LHCN-M2 (cell line): ENCODE measurements at regions not wholly inside any gene's neighbourhood (a gene's known extent, or its start where the extent isn't known, plus 50 kb on each side); places are given as distances from the start of the nearest gene placed in this dataset.

ENCODE experiments used
- DNase-seq: peaks from one replicate; pipeline ENCODE4 v3.0.0-alpha.2; 2012; ENCODE audit warnings: low read depth

DNA sequence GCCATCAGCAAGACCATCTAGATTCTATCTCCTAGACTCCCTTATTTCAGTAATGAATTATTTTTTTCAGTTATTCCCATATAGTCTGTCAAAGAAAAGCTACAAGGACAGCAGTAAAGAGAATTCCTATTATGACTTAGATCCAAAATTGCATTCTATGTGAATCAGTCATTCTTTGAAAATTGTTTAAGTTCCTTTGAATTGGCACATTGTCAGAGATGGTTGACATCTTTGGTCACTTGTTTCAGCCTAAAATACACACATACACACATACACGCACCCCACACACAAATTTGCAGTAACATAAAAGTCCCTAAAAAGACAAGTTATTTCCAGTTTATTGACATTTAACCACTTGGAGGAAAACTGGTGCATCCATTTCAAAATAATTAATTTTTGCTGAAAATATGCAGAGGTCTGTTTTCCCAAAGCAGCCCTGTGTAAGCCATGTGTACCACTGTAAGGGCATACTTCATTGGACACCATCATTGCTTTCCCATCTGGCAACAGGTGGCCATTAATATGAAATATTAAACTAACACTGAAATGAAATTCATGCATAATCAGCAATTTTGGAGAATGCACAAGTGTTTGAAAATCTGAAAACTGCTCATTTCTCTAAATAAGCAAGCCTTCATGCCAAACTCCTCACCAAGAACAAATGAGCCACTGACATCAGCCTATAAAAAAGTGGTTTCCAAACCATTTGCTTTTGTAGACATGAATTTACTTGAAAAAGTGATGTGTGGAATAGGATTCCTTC lies 121.7 kb upstream of the COL1A2 start:
- DNase-seq: no peak

DNA sequence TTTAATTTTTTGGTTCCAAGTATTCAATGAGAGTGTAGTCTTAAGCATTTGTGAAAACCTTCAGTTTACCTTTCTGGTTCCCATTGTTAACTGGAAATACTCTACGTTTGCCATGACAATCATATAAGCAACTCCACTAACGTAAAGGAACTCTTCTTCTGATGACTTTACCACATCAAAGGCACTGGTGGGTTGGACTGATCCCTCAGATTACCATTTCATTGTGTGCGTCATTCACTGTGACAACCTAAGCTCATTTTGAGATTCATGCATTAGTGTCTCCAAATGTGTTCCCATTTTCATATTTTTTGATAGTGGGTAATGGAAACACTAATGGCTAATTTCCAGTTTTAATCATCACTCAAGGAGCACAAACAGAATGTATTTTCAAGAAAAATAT lies 119.9 kb upstream of the COL1A2 start:
- DNase-seq: no peak

GRCh38 chr7:94276027-94276426 lies 118.7 kb upstream of the COL1A2 start:
- DNase-seq: no peak

- peak; percentile 67 for DNase-seq
Measured at GRCh38 chr7:94276795-94277194, 117.9 kb upstream of the COL1A2 start.

GRCh38 chr7:94277236-94277635 lies 117.5 kb upstream of the COL1A2 start:
- no peak for DNase-seq

DNA sequence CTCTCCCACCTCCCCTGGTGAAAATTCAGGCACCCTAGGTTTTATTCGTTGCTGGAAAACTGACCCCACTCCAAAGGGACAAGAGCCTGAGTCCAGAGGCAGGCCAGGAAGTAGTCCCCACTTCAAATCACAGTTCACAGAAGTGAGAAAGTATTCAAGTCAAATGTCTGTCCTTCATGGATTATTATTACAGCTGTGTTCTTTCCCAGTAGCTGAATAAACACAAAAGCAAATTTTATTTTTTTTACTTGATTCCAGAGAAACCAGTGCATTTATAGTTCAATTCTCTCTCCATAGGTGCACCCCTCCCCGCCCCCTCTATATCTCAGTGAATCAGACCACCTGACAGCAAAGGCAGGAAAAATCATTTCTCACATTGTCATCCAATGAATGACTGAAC lies 113.8 kb upstream of the COL1A2 start:
- DNase-seq: peak; percentile 64

DNA sequence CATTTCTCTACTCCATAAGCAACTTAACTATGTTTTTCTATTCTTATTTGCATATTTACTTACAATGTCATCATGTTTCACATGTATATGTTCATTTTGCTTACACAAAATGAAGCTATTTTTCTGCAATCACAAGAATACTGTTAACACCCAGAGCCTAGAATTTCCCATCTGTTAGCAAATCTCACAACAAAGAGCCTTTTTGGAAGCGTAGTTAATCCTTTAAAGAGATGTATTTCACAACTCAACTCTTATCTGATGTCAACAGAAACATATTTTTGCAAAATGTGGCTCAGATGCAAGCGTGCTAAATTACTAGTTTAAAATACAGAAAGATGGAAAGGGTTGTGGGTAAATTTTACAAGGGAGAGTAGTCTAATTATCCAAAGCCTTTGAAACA lies 110.6 kb upstream of the COL1A2 start:
- no peak for DNase-seq

DNA sequence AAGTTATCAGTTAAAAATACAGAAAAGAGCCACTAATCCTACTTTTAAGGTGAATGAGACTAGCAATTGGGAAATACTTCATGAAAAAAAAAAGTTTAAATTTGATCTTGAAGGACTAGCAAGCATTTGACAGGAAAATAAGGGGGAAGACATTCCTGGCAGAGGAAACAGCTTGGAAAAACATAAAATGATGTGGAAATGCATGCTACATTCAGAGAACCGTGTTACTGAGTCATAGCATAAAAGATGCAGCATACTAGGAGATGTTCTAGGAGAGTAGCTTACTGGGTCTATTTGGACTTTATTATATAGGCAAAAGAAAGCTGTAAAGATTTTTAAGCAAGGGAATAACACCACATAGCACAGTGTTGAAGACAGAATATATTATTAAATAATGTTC lies 108.6 kb upstream of the COL1A2 start:
- DNase-seq: peak; percentile 36

- DNase-seq: peak; percentile 57
Measured at GRCh38 chr7:94288096-94288495, 106.6 kb upstream of the COL1A2 start.

DNA sequence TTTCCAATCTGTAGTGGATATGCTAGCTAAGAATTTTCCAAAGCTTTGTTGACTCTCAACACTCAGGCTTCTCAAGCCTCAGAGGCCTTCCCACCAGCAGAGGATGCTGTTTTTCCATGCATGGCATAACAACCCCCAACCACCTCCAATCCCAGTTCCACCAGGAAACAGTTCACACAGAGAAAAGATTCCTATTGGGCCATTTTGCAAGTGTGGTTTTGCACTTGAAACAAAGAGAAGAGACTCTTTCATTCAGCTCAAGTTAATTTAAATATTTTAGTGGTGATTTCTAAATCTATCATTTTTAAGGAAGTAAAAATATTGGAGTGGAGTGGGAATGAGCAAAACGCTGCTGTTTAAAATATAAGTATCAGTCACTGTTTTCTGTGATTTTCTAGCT lies 105.6 kb upstream of the COL1A2 start:
- DNase-seq: peak; percentile 90

GRCh38 chr7:94294471-94295131 lies 100.1 kb upstream of the COL1A2 start:
- no peak for DNase-seq

- peak; percentile 92 for DNase-seq
Measured at GRCh38 chr7:94295850-94296249, 98.8 kb upstream of the COL1A2 start.

GRCh38 chr7:94296881-94297280 lies 97.8 kb upstream of the COL1A2 start:
- peak; percentile 55 for DNase-seq

DNA sequence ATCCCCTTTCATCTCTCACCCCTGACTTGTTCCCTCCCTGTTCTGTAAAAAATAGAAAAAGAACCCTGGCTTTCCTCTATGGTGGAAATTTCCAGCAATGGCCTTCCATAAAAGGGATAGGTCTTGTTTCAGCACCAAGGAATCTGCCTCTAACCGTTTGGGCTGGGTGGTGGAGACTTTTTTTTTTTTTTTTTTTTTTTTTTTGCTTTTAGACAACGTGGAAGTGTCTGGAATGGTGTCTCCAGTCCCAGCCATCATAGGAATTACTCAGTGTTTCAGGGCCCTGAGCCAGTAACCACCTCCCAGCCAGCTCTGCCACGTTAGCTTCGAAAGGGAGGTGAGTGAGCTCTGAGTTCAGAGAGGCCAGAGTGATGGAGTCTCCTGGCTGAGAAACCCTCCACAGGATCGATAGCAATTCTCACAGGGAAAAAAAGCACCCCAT lies 97.3 kb upstream of the COL1A2 start:
- DNase-seq: peak; percentile 96

- peak; percentile 92 for DNase-seq
Measured at GRCh38 chr7:94298943-94299342, 95.8 kb upstream of the COL1A2 start.

- peak; percentile 56 for DNase-seq
Measured at GRCh38 chr7:94300176-94300835, 94.4 kb upstream of the COL1A2 start.

- peak; percentile 99 for DNase-seq
Measured at GRCh38 chr7:94301024-94301586, 93.6 kb upstream of the COL1A2 start.

DNA sequence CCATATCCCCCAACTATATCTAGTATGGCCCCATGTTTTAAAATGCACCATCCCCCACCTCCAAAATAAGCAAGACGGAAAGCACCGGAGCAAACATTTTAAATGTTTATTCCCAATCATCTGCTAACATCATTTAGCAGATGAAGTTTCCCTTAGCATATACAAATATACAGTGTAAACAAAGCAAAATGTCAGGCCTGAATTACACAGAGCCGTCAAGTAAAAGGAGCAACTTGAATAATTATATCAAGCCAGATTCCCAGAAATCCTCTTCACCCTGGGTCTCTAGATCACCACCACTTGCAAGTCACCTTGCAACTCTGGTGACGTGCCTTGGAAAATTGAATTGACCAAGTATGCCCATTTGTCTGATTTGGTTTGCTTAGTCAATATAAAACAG lies 91.6 kb upstream of the COL1A2 start:
- no peak for DNase-seq

- DNase-seq: peak; percentile 86
Measured at GRCh38 chr7:94303695-94304094, 91.0 kb upstream of the COL1A2 start.

- DNase-seq: no peak
Measured at GRCh38 chr7:94304878-94305277, 89.8 kb upstream of the COL1A2 start.

GRCh38 chr7:94305836-94306235 lies 88.9 kb upstream of the COL1A2 start:
- no peak for DNase-seq

DNA sequence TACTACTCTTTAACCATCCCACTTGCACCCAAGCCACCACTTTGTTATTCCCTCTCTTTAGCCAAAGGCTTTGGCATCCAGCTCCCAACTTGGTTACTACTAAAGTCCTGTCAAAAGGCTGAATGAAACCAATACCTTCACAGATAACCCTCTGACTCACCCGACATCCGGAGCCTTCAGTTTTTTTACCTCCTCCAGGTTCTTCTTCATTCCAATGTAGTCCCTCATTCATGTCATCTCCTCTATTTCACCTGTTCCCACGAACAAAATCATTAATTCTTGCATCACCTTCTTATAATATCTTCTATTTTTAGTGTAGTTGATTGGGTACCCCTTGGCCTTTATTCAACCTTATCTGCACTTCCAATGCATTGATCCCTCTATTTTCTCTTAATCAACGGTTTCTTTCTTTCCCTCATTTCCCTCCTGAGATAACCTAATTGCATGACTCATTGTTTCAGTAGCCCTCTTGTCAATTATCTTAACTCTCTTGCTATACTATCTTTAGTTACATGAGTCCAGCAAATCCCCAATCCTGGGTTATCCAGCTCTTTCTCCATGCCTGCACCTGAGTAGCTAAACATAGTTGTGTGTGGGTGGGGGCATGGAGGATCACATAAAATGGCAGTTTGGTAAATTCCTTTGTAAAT lies 87.2 kb upstream of the COL1A2 start:
- DNase-seq: no peak
